GM23338 (cell line): ENCODE measurements at regions not wholly inside any gene's neighbourhood (a gene's known extent, or its start where the extent isn't known, plus 50 kb on each side); places are given as distances from the start of the nearest gene placed in this dataset.

Experiments
- ATAC-seq: fragments of 200-7000 bp; cut with Tn5 transposase; 3 replicates; pipeline ENCODE4 v1.9.1; 2020
- DNase-seq: peaks from one replicate; pipeline ENCODE4 v3.0.0-alpha.2; 2015; ENCODE audit warnings: low spot score
- H2AFZ ChIP-seq: fragments of 200-600 bp; sonication (generic); 2 replicates; pipeline ENCODE4 v1.8.0; 2016; ENCODE audit warnings: antibody characterized with exemption, mild to moderate bottlenecking, moderate library complexity
- H3F3A ChIP-seq: fragments of 200-600 bp; sonication (generic); replicated peaks from 2 replicates; pipeline ENCODE4 v1.8.0; 2017; ENCODE audit warnings: antibody characterized with exemption, mixed run types, low read depth
- H3K27ac ChIP-seq: fragments of 200-600 bp; sonication (generic); 2 replicates; pipeline ENCODE4 v1.6.1; 2016; ENCODE audit warnings: low read depth
- H3K27me3 ChIP-seq: fragments of 200-600 bp; sonication (generic); 2 replicates; pipeline ENCODE4 v1.8.0; 2016; ENCODE audit warnings: mild to moderate bottlenecking, mixed run types, moderate library complexity; ENCODE audit not compliant: insufficient read depth
- H3K36me3 ChIP-seq: fragments of 200-600 bp; sonication (generic); 2 replicates; pipeline ENCODE4 v1.8.0; 2016; ENCODE audit warnings: mild to moderate bottlenecking; ENCODE audit not compliant: insufficient read depth
- H3K4me1 ChIP-seq: fragments of 200-600 bp; sonication (generic); 2 replicates; pipeline ENCODE4 v1.8.0; 2016; ENCODE audit warnings: mild to moderate bottlenecking, moderate library complexity; ENCODE audit not compliant: insufficient read depth
- H3K4me2 ChIP-seq: fragments of 200-600 bp; sonication (generic); 2 replicates; pipeline ENCODE4 v1.7.1; 2017; ENCODE audit warnings: mixed run types
- H3K4me3 ChIP-seq: fragments of 200-600 bp; sonication (generic); 2 replicates; pipeline ENCODE4 v1.6.1; 2016; ENCODE audit warnings: mixed run types
- H3K79me2 ChIP-seq: fragments of 200-600 bp; sonication (generic); replicated peaks from 2 replicates; pipeline ENCODE4 v1.8.0; 2017; ENCODE audit warnings: mild to moderate bottlenecking; ENCODE audit not compliant: insufficient read depth
- H3K9me2 ChIP-seq: fragments of 200-600 bp; sonication (generic); 2 replicates; pipeline ENCODE4 v1.8.0; 2017; ENCODE audit not compliant: insufficient read depth
- H4K20me1 ChIP-seq: fragments of 200-600 bp; sonication (generic); replicated peaks from 2 replicates; pipeline ENCODE4 v1.8.0; 2017; ENCODE audit warnings: mild to moderate bottlenecking; ENCODE audit not compliant: insufficient read depth
- H3K27ac Mint-ChIP-seq: 2 replicates; pipeline ENCODE4 v1.8.0; 2020; ENCODE audit warnings: inconsistent platforms, mild to moderate bottlenecking, moderate library complexity, mixed read lengths
- H3K27me3 Mint-ChIP-seq: 3 replicates; pipeline ENCODE4 v1.8.0; 2022; ENCODE audit warnings: low read depth, mild to moderate bottlenecking, moderate library complexity, mixed read lengths, inconsistent platforms; ENCODE audit not compliant: insufficient read depth, poor library complexity
- H3K36me3 Mint-ChIP-seq: 3 replicates; pipeline ENCODE4 v1.8.0; 2021; ENCODE audit warnings: low read depth, mild to moderate bottlenecking, inconsistent platforms, moderate library complexity, mixed read lengths
- H3K4me1 Mint-ChIP-seq: 3 replicates; pipeline ENCODE4 v1.8.0; 2020; ENCODE audit warnings: mild to moderate bottlenecking, inconsistent platforms, mixed read lengths
- H3K4me3 Mint-ChIP-seq: 3 replicates; pipeline ENCODE4 v1.8.0; 2021; ENCODE audit warnings: moderate library complexity, mild to moderate bottlenecking, inconsistent platforms, mixed read lengths
- H3K9me3 Mint-ChIP-seq: 3 replicates; pipeline ENCODE4 v1.8.0; 2020; ENCODE audit warnings: moderate library complexity, mild to moderate bottlenecking, inconsistent platforms, mixed read lengths
- CREB1 ChIP-seq: fragments of 250-450 bp; sonication (Bioruptor Pico); IDR thresholded peaks from 2 replicates; pipeline ENCODE4 v1.5.0; 2020; ENCODE audit warnings: low read depth, mild to moderate bottlenecking, moderate library complexity
- EZH2 ChIP-seq: fragments of 200-600 bp; sonication (generic); IDR thresholded peaks from one replicate; pipeline ENCODE4 v1.8.0; 2017; ENCODE audit warnings: antibody characterized with exemption, mild to moderate bottlenecking, low read depth; ENCODE audit not compliant: unreplicated experiment
- EZH2phosphoT487 ChIP-seq: fragments of 200-600 bp; sonication (generic); IDR thresholded peaks from one replicate; pipeline ENCODE4 v1.8.1; 2018; ENCODE audit warnings: antibody characterized with exemption; ENCODE audit not compliant: unreplicated experiment
- JUNB ChIP-seq: IDR thresholded peaks from one replicate; pipeline ENCODE4 v1.6.1; 2016; ENCODE audit warnings: antibody characterized with exemption; ENCODE audit not compliant: unreplicated experiment
- NANOG ChIP-seq: IDR thresholded peaks from 2 replicates; pipeline ENCODE4 v1.6.1; 2016; ENCODE audit warnings: antibody characterized with exemption, borderline replicate concordance
- POLR2AphosphoS5 ChIP-seq: IDR thresholded peaks from 2 replicates; pipeline ENCODE4 v1.6.1; 2016; ENCODE audit warnings: antibody characterized with exemption, low read depth
- STAT1 ChIP-seq: IDR thresholded peaks from one replicate; pipeline ENCODE4 v1.6.1; 2016; ENCODE audit warnings: antibody characterized with exemption; ENCODE audit not compliant: unreplicated experiment
- ZNF114 ChIP-seq: fragments of 250-450 bp; sonication (Bioruptor Pico); IDR thresholded peaks from 2 replicates; pipeline ENCODE4 v1.5.0; 2020; ENCODE audit warnings: mild to moderate bottlenecking, moderate library complexity
- ZNF331 ChIP-seq: fragments of 250-450 bp; sonication (Bioruptor Pico); IDR thresholded peaks from 2 replicates; pipeline ENCODE4 v1.5.0; 2020; ENCODE audit warnings: low read depth, mild to moderate bottlenecking, moderate library complexity
- TF ChIP-seq, protein P1 (sequence below): fragments of 250-450 bp; sonication (Bioruptor Pico); IDR thresholded peaks from 2 replicates; pipeline ENCODE4 v1.5.0; 2020; ENCODE audit warnings: mild to moderate bottlenecking, moderate library complexity
- TF ChIP-seq, protein P2 (sequence below), 2 experiments: fragments of 200-600 bp in 1 of 2; sonication (generic) in 1 of 2; conservative IDR thresholded peaks; 2 replicates each; pipeline versions ENCODE4 v1.5.1 to v1.6.1; 2016 to 2017; ENCODE audit warnings: antibody characterized with exemption in 2 of 2, low read depth in 2 of 2, mild to moderate bottlenecking in 2 of 2, moderate library complexity in 1 of 2
- TF ChIP-seq, protein P3 (sequence below): IDR thresholded peaks from one replicate; pipeline ENCODE4 v1.6.1; 2018; ENCODE audit warnings: antibody characterized with exemption; ENCODE audit not compliant: unreplicated experiment
- TF ChIP-seq, protein P4 (sequence below): IDR thresholded peaks from 2 replicates; pipeline ENCODE4 v1.6.1; 2016; ENCODE audit warnings: antibody characterized with exemption

DNA sequence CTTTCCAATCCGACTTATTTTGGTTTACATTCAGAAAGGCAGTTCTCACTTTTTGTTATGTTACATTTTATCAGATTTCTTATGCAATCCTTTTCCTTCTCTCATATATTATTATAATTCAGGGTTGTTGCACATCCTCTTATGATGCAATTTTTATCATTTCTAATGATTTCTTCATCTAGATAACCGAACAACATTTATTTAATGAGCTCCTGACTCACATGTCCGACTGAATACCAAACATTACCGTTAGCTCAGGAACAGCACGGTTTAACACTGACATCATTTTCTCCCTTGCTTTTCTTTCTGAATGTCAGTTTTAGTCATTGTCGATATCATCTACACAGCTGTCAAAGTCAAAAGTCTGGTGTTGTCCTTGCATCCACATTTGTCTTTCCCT lies 199.2 kb downstream of the BCHE start:
- no peak overlapping the region for H3K27ac ChIP-seq
- no peak for ATAC-seq
- no peak overlapping the region for H3K4me3 ChIP-seq
- Mint-ChIP-seq H3K4me3 (no peak overlapping the region), H3K9me3 (peaks cover 6% of the 10 kb centered on the region; the same call in 1 of the 3 replicates), H3K36me3 (no peaks in the 10 kb centered on the region), H3K4me1 (no peaks in the 10 kb centered on the region), H3K27me3 (no peaks in the 10 kb centered on the region), H3K27ac (no peak overlapping the region)
- no peak for TF ChIP-seq EZH2
- no peak for TF ChIP-seq STAT1
- TF ChIP-seq, protein P1, sequence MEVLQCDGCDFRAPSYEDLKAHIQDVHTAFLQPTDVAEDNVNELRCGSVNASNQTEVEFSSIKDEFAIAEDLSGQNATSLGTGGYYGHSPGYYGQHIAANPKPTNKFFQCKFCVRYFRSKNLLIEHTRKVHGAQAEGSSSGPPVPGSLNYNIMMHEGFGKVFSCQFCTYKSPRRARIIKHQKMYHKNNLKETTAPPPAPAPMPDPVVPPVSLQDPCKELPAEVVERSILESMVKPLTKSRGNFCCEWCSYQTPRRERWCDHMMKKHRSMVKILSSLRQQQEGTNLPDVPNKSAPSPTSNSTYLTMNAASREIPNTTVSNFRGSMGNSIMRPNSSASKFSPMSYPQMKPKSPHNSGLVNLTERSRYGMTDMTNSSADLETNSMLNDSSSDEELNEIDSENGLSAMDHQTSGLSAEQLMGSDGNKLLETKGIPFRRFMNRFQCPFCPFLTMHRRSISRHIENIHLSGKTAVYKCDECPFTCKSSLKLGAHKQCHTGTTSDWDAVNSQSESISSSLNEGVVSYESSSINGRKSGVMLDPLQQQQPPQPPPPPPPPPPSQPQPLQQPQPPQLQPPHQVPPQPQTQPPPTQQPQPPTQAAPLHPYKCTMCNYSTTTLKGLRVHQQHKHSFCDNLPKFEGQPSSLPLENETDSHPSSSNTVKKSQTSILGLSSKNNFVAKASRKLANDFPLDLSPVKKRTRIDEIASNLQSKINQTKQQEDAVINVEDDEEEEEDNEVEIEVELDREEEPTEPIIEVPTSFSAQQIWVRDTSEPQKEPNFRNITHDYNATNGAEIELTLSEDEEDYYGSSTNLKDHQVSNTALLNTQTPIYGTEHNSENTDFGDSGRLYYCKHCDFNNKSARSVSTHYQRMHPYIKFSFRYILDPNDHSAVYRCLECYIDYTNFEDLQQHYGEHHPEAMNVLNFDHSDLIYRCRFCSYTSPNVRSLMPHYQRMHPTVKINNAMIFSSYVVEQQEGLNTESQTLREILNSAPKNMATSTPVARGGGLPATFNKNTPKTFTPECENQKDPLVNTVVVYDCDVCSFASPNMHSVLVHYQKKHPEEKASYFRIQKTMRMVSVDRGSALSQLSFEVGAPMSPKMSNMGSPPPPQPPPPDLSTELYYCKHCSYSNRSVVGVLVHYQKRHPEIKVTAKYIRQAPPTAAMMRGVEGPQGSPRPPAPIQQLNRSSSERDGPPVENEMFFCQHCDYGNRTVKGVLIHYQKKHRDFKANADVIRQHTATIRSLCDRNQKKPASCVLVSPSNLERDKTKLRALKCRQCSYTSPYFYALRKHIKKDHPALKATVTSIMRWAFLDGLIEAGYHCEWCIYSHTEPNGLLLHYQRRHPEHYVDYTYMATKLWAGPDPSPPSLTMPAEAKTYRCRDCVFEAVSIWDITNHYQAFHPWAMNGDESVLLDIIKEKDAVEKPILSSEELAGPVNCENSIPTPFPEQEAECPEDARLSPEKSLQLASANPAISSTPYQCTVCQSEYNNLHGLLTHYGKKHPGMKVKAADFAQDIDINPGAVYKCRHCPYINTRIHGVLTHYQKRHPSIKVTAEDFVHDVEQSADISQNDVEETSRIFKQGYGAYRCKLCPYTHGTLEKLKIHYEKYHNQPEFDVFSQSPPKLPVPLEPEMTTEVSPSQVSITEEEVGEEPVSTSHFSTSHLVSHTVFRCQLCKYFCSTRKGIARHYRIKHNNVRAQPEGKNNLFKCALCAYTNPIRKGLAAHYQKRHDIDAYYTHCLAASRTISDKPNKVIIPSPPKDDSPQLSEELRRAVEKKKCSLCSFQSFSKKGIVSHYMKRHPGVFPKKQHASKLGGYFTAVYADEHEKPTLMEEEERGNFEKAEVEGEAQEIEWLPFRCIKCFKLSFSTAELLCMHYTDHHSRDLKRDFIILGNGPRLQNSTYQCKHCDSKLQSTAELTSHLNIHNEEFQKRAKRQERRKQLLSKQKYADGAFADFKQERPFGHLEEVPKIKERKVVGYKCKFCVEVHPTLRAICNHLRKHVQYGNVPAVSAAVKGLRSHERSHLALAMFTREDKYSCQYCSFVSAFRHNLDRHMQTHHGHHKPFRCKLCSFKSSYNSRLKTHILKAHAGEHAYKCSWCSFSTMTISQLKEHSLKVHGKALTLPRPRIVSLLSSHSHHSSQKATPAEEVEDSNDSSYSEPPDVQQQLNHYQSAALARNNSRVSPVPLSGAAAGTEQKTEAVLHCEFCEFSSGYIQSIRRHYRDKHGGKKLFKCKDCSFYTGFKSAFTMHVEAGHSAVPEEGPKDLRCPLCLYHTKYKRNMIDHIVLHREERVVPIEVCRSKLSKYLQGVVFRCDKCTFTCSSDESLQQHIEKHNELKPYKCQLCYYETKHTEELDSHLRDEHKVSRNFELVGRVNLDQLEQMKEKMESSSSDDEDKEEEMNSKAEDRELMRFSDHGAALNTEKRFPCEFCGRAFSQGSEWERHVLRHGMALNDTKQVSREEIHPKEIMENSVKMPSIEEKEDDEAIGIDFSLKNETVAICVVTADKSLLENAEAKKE (CRISPR knock-in tag): no peak
- TF ChIP-seq, protein P2, sequence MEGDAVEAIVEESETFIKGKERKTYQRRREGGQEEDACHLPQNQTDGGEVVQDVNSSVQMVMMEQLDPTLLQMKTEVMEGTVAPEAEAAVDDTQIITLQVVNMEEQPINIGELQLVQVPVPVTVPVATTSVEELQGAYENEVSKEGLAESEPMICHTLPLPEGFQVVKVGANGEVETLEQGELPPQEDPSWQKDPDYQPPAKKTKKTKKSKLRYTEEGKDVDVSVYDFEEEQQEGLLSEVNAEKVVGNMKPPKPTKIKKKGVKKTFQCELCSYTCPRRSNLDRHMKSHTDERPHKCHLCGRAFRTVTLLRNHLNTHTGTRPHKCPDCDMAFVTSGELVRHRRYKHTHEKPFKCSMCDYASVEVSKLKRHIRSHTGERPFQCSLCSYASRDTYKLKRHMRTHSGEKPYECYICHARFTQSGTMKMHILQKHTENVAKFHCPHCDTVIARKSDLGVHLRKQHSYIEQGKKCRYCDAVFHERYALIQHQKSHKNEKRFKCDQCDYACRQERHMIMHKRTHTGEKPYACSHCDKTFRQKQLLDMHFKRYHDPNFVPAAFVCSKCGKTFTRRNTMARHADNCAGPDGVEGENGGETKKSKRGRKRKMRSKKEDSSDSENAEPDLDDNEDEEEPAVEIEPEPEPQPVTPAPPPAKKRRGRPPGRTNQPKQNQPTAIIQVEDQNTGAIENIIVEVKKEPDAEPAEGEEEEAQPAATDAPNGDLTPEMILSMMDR (conservative IDR thresholded peaks at IDR 0.05; ENCODE audit: low read depth in 2 of 2): no peak
- TF ChIP-seq CREB1: no peak
- no peak for TF ChIP-seq ZNF114 (CRISPR knock-in tag)
- TF ChIP-seq, protein P3, sequence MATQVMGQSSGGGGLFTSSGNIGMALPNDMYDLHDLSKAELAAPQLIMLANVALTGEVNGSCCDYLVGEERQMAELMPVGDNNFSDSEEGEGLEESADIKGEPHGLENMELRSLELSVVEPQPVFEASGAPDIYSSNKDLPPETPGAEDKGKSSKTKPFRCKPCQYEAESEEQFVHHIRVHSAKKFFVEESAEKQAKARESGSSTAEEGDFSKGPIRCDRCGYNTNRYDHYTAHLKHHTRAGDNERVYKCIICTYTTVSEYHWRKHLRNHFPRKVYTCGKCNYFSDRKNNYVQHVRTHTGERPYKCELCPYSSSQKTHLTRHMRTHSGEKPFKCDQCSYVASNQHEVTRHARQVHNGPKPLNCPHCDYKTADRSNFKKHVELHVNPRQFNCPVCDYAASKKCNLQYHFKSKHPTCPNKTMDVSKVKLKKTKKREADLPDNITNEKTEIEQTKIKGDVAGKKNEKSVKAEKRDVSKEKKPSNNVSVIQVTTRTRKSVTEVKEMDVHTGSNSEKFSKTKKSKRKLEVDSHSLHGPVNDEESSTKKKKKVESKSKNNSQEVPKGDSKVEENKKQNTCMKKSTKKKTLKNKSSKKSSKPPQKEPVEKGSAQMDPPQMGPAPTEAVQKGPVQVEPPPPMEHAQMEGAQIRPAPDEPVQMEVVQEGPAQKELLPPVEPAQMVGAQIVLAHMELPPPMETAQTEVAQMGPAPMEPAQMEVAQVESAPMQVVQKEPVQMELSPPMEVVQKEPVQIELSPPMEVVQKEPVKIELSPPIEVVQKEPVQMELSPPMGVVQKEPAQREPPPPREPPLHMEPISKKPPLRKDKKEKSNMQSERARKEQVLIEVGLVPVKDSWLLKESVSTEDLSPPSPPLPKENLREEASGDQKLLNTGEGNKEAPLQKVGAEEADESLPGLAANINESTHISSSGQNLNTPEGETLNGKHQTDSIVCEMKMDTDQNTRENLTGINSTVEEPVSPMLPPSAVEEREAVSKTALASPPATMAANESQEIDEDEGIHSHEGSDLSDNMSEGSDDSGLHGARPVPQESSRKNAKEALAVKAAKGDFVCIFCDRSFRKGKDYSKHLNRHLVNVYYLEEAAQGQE: no peak
- no peak for TF ChIP-seq JUNB
- no peak for TF ChIP-seq EZH2phosphoT487
- TF ChIP-seq ZNF331 (CRISPR knock-in tag): no peak
- no peak for TF ChIP-seq POLR2AphosphoS5
- TF ChIP-seq, protein P4, sequence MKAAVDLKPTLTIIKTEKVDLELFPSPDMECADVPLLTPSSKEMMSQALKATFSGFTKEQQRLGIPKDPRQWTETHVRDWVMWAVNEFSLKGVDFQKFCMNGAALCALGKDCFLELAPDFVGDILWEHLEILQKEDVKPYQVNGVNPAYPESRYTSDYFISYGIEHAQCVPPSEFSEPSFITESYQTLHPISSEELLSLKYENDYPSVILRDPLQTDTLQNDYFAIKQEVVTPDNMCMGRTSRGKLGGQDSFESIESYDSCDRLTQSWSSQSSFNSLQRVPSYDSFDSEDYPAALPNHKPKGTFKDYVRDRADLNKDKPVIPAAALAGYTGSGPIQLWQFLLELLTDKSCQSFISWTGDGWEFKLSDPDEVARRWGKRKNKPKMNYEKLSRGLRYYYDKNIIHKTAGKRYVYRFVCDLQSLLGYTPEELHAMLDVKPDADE: no peak
- no peak for TF ChIP-seq NANOG
- H3K4me1 ChIP-seq: no peaks in the 10 kb centered on the region
- H2AFZ ChIP-seq: no peak overlapping the region
- H3K4me2 ChIP-seq: no peak overlapping the region
- H3K36me3 ChIP-seq: no peaks in the 10 kb centered on the region
- no peaks in the 10 kb centered on the region for H3K79me2 ChIP-seq
- DNase-seq: no peak
- no peaks in the 10 kb centered on the region for H3F3A ChIP-seq
- no peaks in the 10 kb centered on the region for H4K20me1 ChIP-seq
- H3K9me2 ChIP-seq: no peaks in the 10 kb centered on the region
- no peaks in the 10 kb centered on the region for H3K27me3 ChIP-seq
